ENCODE measurements at regions not wholly inside any gene's neighbourhood (a gene's known extent, or its start where the extent isn't known, plus 50 kb on each side); places are given as distances from the start of the nearest gene placed in this dataset.

GRCh38 chr2:206853915-206854314 lies 85.4 kb upstream of the CPO start:
- Histone ChIP-seq H3K4me1 (no peaks in the 10 kb centered on the region), H3K27ac (no peak overlapping the region), H3K4me3 (no peak overlapping the region), H3K9me3 (no peaks in the 10 kb centered on the region), H3K4me2 (no peak overlapping the region)
- FAIRE-seq, result no peak
- WGBS (ENCODE audit: missing lambda C conversion rate), result 73% methylated on average over 4 of the region's 4 CpGs
- no peak for ATAC-seq
- TF ChIP-seq HOXB13 (CRISPR knock-in tag; IDR thresholded peaks at IDR 0.05; ENCODE audit: low read depth), result no peak
- no peak for TF ChIP-seq POLR2AphosphoS2 (conservative IDR thresholded peaks at IDR 0.05; ENCODE audit: low read length)
- TF ChIP-seq EHMT2 (IDR thresholded peaks at IDR 0.05; ENCODE audit: low read depth), result no peak
- no peak for TF ChIP-seq CBX8 (IDR thresholded peaks at IDR 0.05)
- TF ChIP-seq CHD2 (IDR thresholded peaks at IDR 0.05; ENCODE audit: low read length, partially characterized antibody), result no peak
- no peak for TF ChIP-seq USF2 (IDR thresholded peaks at IDR 0.05)
- no peak for TF ChIP-seq TP53 (CRISPR knock-in tag; IDR thresholded peaks at IDR 0.05)
- TF ChIP-seq FOSB (CRISPR knock-in tag; IDR thresholded peaks at IDR 0.05), result no peak
- TF ChIP-seq RFX5 (IDR thresholded peaks at IDR 0.05), result no peak
- no peak for TF ChIP-seq FOXS1 (CRISPR knock-in tag; IDR thresholded peaks at IDR 0.05)
- TF ChIP-seq FOSL2 (IDR thresholded peaks at IDR 0.05), result no peak
- TF ChIP-seq FOSL2 (CRISPR knock-in tag; IDR thresholded peaks at IDR 0.05), result no peak
- no peak for TF ChIP-seq CHD4 (IDR thresholded peaks at IDR 0.05; ENCODE audit: borderline replicate concordance)
- no peak for TF ChIP-seq ZNF302 (CRISPR knock-in tag; IDR thresholded peaks at IDR 0.05)
- no peak for TF ChIP-seq BHLHE40 (IDR thresholded peaks at IDR 0.05; ENCODE audit: low read depth, low read length)
- POLR2A ChIA-PET, result no interaction called here
- no peak for DNase-seq (ENCODE audit: low read depth in 1 of 2, low spot score in 1 of 2)
- CTCF ChIA-PET, result no interaction called here

GRCh38 chr2:206855585-206856433 lies 83.5 kb upstream of the CPO start:
- Histone ChIP-seq H3K4me1 (no peaks in the 10 kb centered on the region), H3K9me3 (no peaks in the 10 kb centered on the region), H3K4me2 (no peak overlapping the region), H3K4me3 (no peak overlapping the region), H3K27ac (no peak overlapping the region)
- no peak for TF ChIP-seq FOSB (CRISPR knock-in tag; IDR thresholded peaks at IDR 0.05)
- TF ChIP-seq HES2 (IDR thresholded peaks at IDR 0.05), result no peak
- no peak for TF ChIP-seq CBX2 (IDR thresholded peaks at IDR 0.05; ENCODE audit: borderline replicate concordance, low read depth)
- TF ChIP-seq HOXB13 (CRISPR knock-in tag; IDR thresholded peaks at IDR 0.05; ENCODE audit: low read depth), result no peak
- no peak for TF ChIP-seq POLR2A (IDR thresholded peaks at IDR 0.05; ENCODE audit: low read length)
- no peak for TF ChIP-seq HMGXB4 (CRISPR knock-in tag; IDR thresholded peaks at IDR 0.05; ENCODE audit: borderline replicate concordance)
- TF ChIP-seq EHF (CRISPR knock-in tag; IDR thresholded peaks at IDR 0.05), result no peak
- TF ChIP-seq JUNB (IDR thresholded peaks at IDR 0.05), result no peak
- TF ChIP-seq HOXB5 (CRISPR knock-in tag; IDR thresholded peaks at IDR 0.05), result no peak
- TF ChIP-seq FOSL2 (IDR thresholded peaks at IDR 0.05), result no peak
- no peak for TF ChIP-seq FOSL2 (CRISPR knock-in tag; IDR thresholded peaks at IDR 0.05)
- TF ChIP-seq ZFP36 (IDR thresholded peaks at IDR 0.05; ENCODE audit: borderline replicate concordance, partially characterized antibody), result no peak
- TF ChIP-seq PBX3 (IDR thresholded peaks at IDR 0.05), result no peak
- no peak for TF ChIP-seq POLR2AphosphoS2 (conservative IDR thresholded peaks at IDR 0.05; ENCODE audit: low read length)
- ChIA-PET POLR2A (no interaction called here), CTCF (no interaction called here)
- DNase-seq (ENCODE audit: low read depth in 1 of 2, low spot score in 1 of 2), result no peak
- no peak for FAIRE-seq
- 53% methylated on average over 8 of the region's 10 CpGs for WGBS (ENCODE audit: missing lambda C conversion rate)
- no peak for ATAC-seq
